GM18951 (cell line): ENCODE measurements at regions not wholly inside any gene's neighbourhood (a gene's known extent, or its start where the extent isn't known, plus 50 kb on each side); places are given as distances from the start of the nearest gene placed in this dataset.

Source experiments
- POLR2A ChIP-seq: IDR thresholded peaks from 4 replicates; pipeline ENCODE4 v1.6.1; 2011; ENCODE audit warnings: mild to moderate bottlenecking; ENCODE audit not compliant: insufficient read length, insufficient read depth; ENCODE audit errors: extremely low read depth
- in situ Hi-C: fragments of 300-500 bp; cut with MboI; formaldehyde crosslinking; loops from one replicate; pipeline ENCODE4 v1.12.0; 2022; ENCODE audit warnings: low sequenced_read_pairs, mixed read lengths, inconsistent platforms; ENCODE audit not compliant: unreplicated experiment

DNA sequence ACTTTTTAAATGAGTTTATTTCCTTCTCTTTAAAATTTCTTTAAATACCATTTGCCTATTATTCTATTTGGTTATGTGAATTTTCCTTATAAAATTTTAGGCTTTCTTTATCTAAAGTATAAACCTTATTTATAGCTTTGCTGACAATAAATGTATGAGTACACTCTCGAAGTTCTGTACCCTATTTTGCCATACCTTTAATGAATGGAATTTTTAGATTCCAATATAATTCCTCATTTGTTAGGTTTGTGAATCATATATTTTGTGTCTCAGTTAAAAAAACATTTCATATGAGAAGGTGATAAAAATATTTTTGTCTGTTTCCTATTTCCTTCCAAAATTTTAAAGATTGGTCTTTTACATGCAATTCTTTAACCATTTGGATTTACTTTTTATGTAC lies 427.4 kb upstream of the SLC8A1 start:
- in situ Hi-C loops = no loop called here

DNA sequence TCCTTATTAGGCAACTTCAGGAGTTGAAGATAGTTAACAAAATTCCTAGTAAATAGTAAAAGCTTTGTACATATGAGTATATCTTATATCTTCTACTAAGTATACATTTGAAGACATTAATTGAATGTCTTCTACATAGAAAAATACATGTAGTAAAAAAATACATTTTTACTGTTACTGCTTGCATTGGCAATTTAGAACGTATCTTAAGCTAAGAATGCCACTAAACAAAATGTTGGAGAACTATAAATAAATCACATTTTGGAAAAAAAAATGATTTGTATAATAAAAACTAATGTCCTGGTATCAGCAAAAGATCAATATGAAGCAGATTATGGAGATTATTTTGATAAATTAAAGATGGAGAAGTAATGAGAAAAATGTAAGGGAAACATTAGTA lies 434.2 kb upstream of the SLC8A1 start:
- in situ Hi-C loops = no loop called here
- no peak for TF ChIP-seq POLR2A

More for the DNA sequence above, 427.4 kb upstream of the SLC8A1 start:
- no peak for TF ChIP-seq POLR2A

- in situ Hi-C loops = no loop called here
- no peak for TF ChIP-seq POLR2A
These were observed 434.8 kb upstream of the SLC8A1 start for GRCh38 chr2:40886655-40887054.

GRCh38 chr2:40896358-40896757 lies 444.5 kb upstream of the SLC8A1 start:
- no peak for TF ChIP-seq POLR2A
- in situ Hi-C loops = no loop called here

DNA sequence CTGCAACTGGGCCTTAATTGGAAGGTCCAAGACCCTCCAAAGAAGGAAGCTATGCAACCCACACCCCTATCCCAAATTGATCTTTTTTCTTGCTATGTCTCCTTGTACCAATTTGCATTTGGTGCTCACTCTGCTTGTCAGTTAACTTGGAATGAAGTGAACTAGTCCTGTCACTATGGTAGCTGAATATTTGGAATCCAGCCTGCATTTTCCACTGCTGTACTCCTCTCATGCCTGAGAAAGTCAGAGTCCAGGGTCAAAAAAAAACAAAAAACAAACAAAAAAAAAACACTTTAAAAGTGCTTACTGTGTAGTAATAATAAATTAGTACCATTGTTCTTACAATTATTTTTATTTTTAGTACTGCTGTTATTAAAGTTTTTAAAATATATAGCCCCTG lies 462.8 kb upstream of the SLC8A1 start:
- in situ Hi-C loops = no loop called here
- TF ChIP-seq POLR2A = no peak

- in situ Hi-C loops = no loop called here
- no peak for TF ChIP-seq POLR2A
These were observed 463.8 kb upstream of the SLC8A1 start for GRCh38 chr2:40915651-40916050.

- in situ Hi-C loops = no loop called here
- no peak for TF ChIP-seq POLR2A
These were observed 483.5 kb upstream of the SLC8A1 start for GRCh38 chr2:40935349-40935748.

- TF ChIP-seq POLR2A = no peak
- in situ Hi-C loops = no loop called here
These were observed 485.4 kb upstream of the SLC8A1 start for GRCh38 chr2:40937284-40937683.

- in situ Hi-C loops = no loop called here
- TF ChIP-seq POLR2A = no peak
These were observed 501.5 kb upstream of the SLC8A1 start for GRCh38 chr2:40953341-40953740.

GRCh38 chr2:40955042-40955441 lies 503.2 kb upstream of the SLC8A1 start:
- in situ Hi-C loops = no loop called here
- TF ChIP-seq POLR2A = no peak

DNA sequence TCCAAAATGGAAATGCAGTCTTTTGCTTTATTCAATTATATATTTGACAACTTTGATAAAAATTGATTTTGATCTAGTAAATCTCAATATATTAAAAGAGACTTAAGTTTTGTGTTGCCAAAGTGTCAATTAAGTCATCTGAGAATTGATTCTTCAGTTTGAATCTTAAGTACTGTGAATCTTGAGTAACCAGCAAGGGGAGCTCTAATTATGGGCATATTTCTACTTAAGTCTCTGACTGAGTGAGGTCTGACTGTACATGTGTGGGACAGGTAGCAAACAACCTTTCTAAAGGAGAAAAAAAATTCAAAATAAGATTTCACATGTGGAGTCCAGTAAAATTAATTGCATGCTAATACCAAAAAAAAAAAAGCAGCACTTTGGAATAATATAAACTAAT lies 503.7 kb upstream of the SLC8A1 start:
- TF ChIP-seq POLR2A = no peak
- in situ Hi-C loops = no loop called here

- TF ChIP-seq POLR2A = no peak
- in situ Hi-C loops = no loop called here
These were observed 505.6 kb upstream of the SLC8A1 start for GRCh38 chr2:40957508-40957907.

- no peak for TF ChIP-seq POLR2A
- in situ Hi-C loops = no loop called here
These were observed 510.1 kb upstream of the SLC8A1 start for GRCh38 chr2:40962026-40962425.

- no peak for TF ChIP-seq POLR2A
- in situ Hi-C loops = no loop called here
These were observed 512.8 kb upstream of the SLC8A1 start for GRCh38 chr2:40964509-40965250.

GRCh38 chr2:40967451-40967850 lies 515.6 kb upstream of the SLC8A1 start:
- no peak for TF ChIP-seq POLR2A
- in situ Hi-C loops = no loop called here

DNA sequence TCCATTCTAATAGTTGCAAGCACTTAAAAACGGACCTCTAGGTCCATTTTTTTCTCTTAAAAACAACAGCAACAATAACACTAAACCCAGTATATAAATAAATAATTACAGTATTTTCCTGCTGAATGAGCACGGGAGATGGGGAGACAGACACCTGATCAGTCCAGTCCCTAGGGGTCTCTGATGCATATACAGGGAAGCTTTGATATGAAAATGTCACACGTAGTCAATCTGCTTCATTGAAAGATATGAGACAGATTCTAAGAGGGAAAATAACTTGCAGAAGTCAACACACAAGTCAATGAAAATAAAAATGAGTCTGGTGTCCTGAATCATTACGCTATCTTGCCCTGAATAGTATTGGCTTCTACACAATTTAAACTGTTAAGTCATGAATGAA lies 523.3 kb upstream of the SLC8A1 start:
- in situ Hi-C loops = no loop called here
- TF ChIP-seq POLR2A = no peak
